ENCODE measurements at regions not wholly inside any gene's neighbourhood (a gene's known extent, or its start where the extent isn't known, plus 50 kb on each side); places are given as distances from the start of the nearest gene placed in this dataset.

DNA sequence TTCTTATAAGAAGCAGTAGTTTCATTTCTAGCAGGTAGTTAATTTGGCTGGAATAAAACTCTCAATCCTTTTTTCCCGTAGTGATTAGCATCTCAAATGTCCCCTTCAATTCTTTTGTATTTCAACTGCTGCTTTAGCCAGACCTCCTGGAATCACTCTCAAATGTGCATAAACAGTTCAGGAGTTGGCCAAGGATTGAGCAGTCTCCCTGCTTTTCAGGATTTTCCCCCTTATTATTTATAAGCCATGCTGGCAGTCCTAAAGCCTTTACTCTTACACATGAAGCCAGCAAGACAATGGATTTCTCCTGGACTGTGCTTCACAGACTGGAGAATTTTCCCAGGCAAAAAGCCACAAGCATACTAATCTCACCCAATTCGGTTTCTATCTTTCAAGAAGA lies 950.1 kb downstream of the VRK1 start:
- no peaks in the 10 kb centered on the region for H3K4me1 ChIP-seq (ENCODE audit: control insufficient read depth, insufficient read depth, low read length)
- no peak overlapping the region for H3K4me3 ChIP-seq (ENCODE audit: low read length)
- H3K36me3 ChIP-seq (ENCODE audit: control insufficient read depth, insufficient read depth, low read length): no peaks in the 10 kb centered on the region
- H3K27me3 ChIP-seq (ENCODE audit: control insufficient read depth, insufficient read depth, low read length): no peaks in the 10 kb centered on the region
- no peak overlapping the region for H3K9ac ChIP-seq (ENCODE audit: low read length)
- H3K9me3 ChIP-seq (ENCODE audit: control insufficient read depth, low read length): no peaks in the 10 kb centered on the region

DNA sequence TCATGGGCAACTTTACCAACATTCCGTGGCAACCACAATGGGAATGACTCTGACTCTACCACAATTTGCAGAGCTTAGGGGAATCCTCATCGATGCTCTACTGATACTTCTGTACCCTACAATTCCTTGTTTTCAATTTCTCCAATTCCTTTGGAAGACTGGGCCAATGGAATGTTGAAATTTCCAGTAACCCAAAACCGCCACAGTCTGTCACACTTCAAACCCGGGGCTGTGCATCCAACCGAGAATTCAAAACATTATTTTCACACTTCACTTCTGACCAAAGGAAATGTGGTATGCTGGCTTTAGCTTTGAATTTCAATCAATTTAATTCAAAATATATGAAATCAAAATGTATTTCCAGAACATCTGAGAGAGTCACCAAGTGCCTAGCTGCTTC lies 951.4 kb downstream of the VRK1 start:
- H3K36me3 ChIP-seq (ENCODE audit: control insufficient read depth, insufficient read depth, low read length): no peaks in the 10 kb centered on the region
- H3K4me3 ChIP-seq (ENCODE audit: low read length): no peak overlapping the region
- no peaks in the 10 kb centered on the region for H3K27me3 ChIP-seq (ENCODE audit: control insufficient read depth, insufficient read depth, low read length)
- H3K9me3 ChIP-seq (ENCODE audit: control insufficient read depth, low read length): no peaks in the 10 kb centered on the region
- no peak overlapping the region for H3K9ac ChIP-seq (ENCODE audit: low read length)
- H3K4me1 ChIP-seq (ENCODE audit: control insufficient read depth, insufficient read depth, low read length): no peaks in the 10 kb centered on the region

DNA sequence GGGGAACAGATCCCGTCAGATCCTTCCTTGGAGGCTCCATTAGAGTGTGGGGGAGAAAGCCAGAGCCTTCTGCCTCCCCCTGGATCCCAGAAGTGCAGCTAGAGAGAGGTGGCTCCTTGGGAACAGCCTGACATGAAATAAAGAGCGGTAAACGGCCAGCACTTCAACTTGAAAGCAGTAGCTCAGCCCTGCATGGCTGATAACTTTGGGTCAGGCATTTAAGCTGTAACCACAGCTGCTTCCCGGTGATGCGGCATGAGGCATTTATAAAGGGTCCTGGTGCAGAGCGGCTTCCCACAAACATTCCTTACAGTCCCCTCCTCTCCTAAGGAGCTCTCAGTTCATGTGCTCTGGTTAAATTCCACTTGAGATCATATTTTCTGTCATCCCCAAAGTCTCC lies 960.3 kb downstream of the VRK1 start:
- Histone ChIP-seq H3K4me1 (ENCODE audit: control insufficient read depth, insufficient read depth, low read length) (no peaks in the 10 kb centered on the region), H3K9ac (ENCODE audit: low read length) (no peak overlapping the region), H3K36me3 (ENCODE audit: control insufficient read depth, insufficient read depth, low read length) (no peaks in the 10 kb centered on the region), H3K4me3 (ENCODE audit: low read length) (no peak overlapping the region), H3K27me3 (ENCODE audit: control insufficient read depth, insufficient read depth, low read length) (no peaks in the 10 kb centered on the region), H3K9me3 (ENCODE audit: control insufficient read depth, low read length) (no peaks in the 10 kb centered on the region)

DNA sequence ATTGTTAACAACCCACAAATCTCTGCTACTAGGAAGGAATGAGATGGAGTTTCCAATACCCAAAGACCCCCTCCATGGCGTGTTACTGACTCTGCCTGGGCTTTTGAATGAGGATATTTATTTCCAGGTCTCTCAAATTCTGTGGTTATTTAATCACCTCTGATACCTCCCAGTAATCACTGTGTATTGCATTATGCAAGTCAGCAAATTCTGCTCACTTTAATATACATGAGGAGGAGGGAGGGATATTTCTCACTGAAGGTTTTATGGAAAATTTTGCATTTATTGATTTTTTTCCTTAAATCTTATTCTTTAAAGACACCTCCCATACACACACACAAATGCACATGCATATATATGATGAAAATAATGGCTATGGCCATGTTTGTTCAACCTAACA lies 962.9 kb downstream of the VRK1 start:
- Histone ChIP-seq H3K36me3 (ENCODE audit: control insufficient read depth, insufficient read depth, low read length) (no peaks in the 10 kb centered on the region), H3K9ac (ENCODE audit: low read length) (no peak overlapping the region), H3K4me3 (ENCODE audit: low read length) (no peak overlapping the region), H3K9me3 (ENCODE audit: control insufficient read depth, low read length) (no peaks in the 10 kb centered on the region), H3K27me3 (ENCODE audit: control insufficient read depth, insufficient read depth, low read length) (no peaks in the 10 kb centered on the region), H3K4me1 (ENCODE audit: control insufficient read depth, insufficient read depth, low read length) (no peaks in the 10 kb centered on the region)

DNA sequence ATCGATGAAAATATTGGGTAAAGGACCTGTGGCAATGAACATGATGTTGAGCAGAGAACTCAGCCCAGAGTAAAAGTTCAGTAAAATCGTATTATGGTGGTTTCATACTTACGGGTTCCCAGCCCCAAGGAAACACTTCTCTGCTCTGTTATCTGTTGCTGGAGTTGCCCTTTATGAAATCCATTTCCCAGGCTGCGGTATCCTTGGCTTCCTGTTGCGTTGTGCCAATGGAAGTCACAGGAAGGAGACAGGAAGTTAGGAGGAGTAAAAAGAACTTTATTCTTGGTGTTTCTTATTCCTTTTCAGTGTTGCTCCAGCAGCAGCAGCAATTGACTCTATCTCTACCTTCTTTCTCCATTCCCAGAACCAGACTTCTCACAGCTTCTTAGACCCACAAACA lies 965.2 kb downstream of the VRK1 start:
- H3K4me3 ChIP-seq (ENCODE audit: low read length): no peak overlapping the region
- H3K4me1 ChIP-seq (ENCODE audit: control insufficient read depth, insufficient read depth, low read length): no peaks in the 10 kb centered on the region
- H3K36me3 ChIP-seq (ENCODE audit: control insufficient read depth, insufficient read depth, low read length): no peaks in the 10 kb centered on the region
- H3K27me3 ChIP-seq (ENCODE audit: control insufficient read depth, insufficient read depth, low read length): no peaks in the 10 kb centered on the region
- no peaks in the 10 kb centered on the region for H3K9me3 ChIP-seq (ENCODE audit: control insufficient read depth, low read length)
- no peak overlapping the region for H3K9ac ChIP-seq (ENCODE audit: low read length)

DNA sequence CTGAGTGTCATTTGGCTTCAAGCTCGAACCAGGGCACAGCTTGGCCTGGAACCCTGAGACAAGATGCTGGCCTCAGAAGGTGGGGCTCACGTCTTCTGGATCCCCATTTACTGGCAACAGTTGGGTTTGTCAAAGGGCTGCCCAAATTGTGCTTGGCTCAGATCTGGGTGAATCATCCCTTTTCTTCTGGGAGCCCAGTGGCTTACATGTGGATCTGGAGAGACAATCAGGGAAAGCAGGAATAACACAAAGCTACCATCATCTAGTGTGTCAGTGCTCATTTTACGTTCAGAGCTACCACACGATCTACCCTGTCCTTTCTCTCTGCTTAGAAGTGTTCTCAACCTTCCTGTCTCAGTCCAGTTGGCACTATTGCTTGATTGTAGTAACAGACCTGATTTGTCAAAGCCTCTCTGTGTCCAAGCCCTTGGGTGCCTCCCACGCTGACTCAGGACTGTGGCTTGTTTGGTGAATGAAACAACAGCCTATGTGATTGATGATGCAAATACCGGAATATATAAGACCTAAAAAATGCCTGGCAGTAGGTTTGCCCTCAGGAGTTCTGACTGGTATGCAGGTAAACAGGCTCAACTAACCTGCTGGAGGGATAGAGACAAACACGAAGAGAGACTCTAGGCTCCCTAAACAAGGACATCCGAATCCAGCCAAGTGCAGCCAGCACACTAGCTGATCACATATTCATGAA lies 974.3 kb downstream of the VRK1 start:
- Histone ChIP-seq H3K27me3 (ENCODE audit: control insufficient read depth, insufficient read depth, low read length) (no peaks in the 10 kb centered on the region), H3K9ac (ENCODE audit: low read length) (no peak overlapping the region), H3K9me3 (ENCODE audit: control insufficient read depth, low read length) (no peaks in the 10 kb centered on the region), H3K4me3 (ENCODE audit: low read length) (no peak overlapping the region), H3K4me1 (ENCODE audit: control insufficient read depth, insufficient read depth, low read length) (no peaks in the 10 kb centered on the region), H3K36me3 (ENCODE audit: control insufficient read depth, insufficient read depth, low read length) (no peaks in the 10 kb centered on the region)

DNA sequence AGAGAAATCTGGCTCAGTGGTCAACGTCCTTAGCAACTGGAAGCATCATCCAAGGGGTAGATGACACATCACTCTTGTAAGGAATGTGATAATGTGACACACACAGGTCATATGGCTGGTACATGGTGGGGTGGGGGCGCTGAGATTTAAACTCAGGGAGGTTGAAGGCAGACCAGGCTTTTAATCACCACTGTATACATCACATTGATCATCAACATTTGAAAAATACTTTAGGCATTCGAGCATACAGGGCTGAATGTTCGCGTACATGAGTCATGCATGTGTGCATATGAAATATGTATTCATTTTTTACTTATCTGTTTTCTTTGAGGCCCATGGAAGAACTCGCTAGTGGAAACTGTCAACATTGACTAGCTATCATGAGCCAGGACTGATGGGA lies 976.4 kb downstream of the VRK1 start:
- no peaks in the 10 kb centered on the region for H3K4me1 ChIP-seq (ENCODE audit: control insufficient read depth, insufficient read depth, low read length)
- no peaks in the 10 kb centered on the region for H3K27me3 ChIP-seq (ENCODE audit: control insufficient read depth, insufficient read depth, low read length)
- H3K9me3 ChIP-seq (ENCODE audit: control insufficient read depth, low read length): no peaks in the 10 kb centered on the region
- H3K36me3 ChIP-seq (ENCODE audit: control insufficient read depth, insufficient read depth, low read length): no peaks in the 10 kb centered on the region
- no peak overlapping the region for H3K9ac ChIP-seq (ENCODE audit: low read length)
- no peak overlapping the region for H3K4me3 ChIP-seq (ENCODE audit: low read length)

DNA sequence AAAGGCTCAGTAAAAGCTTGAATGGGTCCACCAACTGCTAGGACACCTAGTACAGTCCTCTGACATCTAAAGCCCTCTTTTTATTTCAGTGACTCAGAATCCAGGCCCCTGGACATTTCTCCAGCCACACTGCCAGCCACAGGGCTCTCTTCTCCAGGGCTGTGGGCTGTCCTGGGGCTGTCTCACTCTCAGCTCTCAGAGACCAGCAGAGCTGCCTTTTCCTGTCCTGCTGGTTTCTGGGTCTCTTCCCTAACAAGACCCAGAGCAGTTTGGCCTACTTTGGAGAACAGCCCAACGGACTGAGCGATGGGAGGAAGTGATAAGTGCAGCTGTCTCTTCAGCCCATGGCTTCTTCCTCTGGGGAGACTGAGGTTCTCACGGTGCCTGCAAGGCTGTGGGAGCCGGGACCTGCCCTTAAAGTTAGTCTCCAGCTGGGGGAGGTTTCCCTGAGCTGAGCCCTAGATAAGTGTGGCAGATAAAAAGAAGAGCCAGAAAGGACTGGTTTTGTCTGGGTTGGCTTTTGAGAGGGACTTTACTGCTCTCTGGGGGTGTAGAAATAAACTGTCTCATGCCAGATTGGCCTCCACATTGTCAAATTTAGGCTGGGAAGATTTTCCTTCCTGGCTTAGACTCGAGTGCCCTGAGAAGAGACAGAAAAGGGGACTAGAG lies 979.8 kb downstream of the VRK1 start:
- H3K4me1 ChIP-seq (ENCODE audit: control insufficient read depth, insufficient read depth, low read length): no peaks in the 10 kb centered on the region
- H3K36me3 ChIP-seq (ENCODE audit: control insufficient read depth, insufficient read depth, low read length): no peaks in the 10 kb centered on the region
- H3K4me3 ChIP-seq (ENCODE audit: low read length): no peak overlapping the region
- no peaks in the 10 kb centered on the region for H3K27me3 ChIP-seq (ENCODE audit: control insufficient read depth, insufficient read depth, low read length)
- H3K9ac ChIP-seq (ENCODE audit: low read length): no peak overlapping the region
- no peaks in the 10 kb centered on the region for H3K9me3 ChIP-seq (ENCODE audit: control insufficient read depth, low read length)

DNA sequence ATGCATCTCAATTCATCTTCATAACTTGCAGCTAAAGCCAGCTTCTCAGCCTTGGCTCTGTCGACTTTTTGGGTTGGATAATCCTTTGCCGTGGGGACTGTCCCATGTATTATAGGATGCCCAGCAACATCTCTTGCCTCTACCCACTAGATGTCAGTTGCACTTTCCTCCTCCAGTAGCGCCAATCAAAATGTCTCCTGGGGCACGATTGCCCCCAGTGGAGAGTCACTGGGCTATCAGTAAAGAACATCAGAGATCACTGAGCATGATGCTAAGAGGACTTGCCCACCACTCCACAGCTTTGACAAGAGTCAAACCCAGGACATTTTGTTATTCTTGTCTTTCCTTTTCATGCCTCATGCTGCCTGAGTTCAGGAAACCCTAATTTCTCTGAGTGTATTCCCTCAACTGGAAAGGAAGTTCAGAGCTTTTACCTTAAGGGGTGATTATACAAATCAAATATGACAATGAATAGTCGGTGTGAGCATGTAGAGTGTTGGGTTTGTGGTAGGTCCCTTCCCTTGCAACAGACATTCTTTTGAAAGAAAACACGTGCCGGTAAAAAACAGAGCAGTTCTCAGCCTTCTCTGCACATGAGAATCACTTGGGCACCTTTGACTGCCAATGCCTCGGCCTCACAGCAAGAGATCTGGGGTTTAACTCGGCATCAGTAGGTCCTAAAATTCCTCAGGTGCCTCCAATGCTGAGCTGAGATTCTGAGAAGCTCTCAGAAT lies 980.6 kb downstream of the VRK1 start:
- Histone ChIP-seq H3K36me3 (ENCODE audit: control insufficient read depth, insufficient read depth, low read length) (no peaks in the 10 kb centered on the region), H3K4me3 (ENCODE audit: low read length) (no peak overlapping the region), H3K9me3 (ENCODE audit: control insufficient read depth, low read length) (no peaks in the 10 kb centered on the region), H3K27me3 (ENCODE audit: control insufficient read depth, insufficient read depth, low read length) (no peaks in the 10 kb centered on the region), H3K4me1 (ENCODE audit: control insufficient read depth, insufficient read depth, low read length) (no peaks in the 10 kb centered on the region), H3K9ac (ENCODE audit: low read length) (no peak overlapping the region)

DNA sequence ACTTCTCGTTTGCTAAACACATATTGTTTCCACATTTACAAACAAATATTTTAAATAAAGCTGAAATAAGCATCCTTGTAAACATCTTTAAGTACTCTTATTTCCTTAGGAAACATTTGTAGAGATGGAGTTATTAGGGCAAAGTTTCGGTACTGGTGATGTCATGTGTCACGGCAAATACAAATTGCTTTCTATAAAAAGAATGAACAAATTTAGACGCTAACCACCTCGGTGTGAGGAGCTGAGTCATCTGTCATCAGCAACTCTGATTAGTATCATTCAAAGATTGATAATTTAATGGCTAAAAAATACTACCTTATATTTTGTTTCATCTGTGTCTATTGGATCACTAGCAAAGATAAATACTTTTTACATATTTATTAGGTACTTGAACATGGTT lies 982.0 kb downstream of the VRK1 start:
- H3K4me1 ChIP-seq (ENCODE audit: control insufficient read depth, insufficient read depth, low read length): no peaks in the 10 kb centered on the region
- no peak overlapping the region for H3K9ac ChIP-seq (ENCODE audit: low read length)
- no peaks in the 10 kb centered on the region for H3K27me3 ChIP-seq (ENCODE audit: control insufficient read depth, insufficient read depth, low read length)
- H3K4me3 ChIP-seq (ENCODE audit: low read length): no peak overlapping the region
- no peaks in the 10 kb centered on the region for H3K36me3 ChIP-seq (ENCODE audit: control insufficient read depth, insufficient read depth, low read length)
- no peaks in the 10 kb centered on the region for H3K9me3 ChIP-seq (ENCODE audit: control insufficient read depth, low read length)

DNA sequence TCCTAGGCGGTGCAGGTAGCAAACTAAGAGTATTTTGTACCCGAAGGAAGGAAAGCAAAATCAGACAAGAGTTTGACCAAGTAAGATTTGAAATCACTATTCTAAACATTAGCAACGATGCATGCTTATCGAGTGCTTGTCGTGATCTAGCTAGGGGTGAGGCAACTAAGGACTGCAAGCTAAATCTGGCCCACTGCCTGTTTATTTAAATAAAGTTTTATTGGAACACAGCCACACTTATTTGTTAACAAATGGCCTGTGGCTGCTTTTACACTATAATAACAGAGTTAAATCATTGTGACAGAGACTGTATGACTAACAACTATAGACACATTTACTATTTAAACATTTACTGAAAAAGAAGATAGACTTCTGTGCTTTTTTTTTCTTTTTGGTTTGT lies 983.6 kb downstream of the VRK1 start:
- Histone ChIP-seq H3K4me1 (ENCODE audit: control insufficient read depth, insufficient read depth, low read length) (no peaks in the 10 kb centered on the region), H3K36me3 (ENCODE audit: control insufficient read depth, insufficient read depth, low read length) (no peaks in the 10 kb centered on the region), H3K27me3 (ENCODE audit: control insufficient read depth, insufficient read depth, low read length) (no peaks in the 10 kb centered on the region), H3K4me3 (ENCODE audit: low read length) (no peak overlapping the region), H3K9me3 (ENCODE audit: control insufficient read depth, low read length) (no peaks in the 10 kb centered on the region), H3K9ac (ENCODE audit: low read length) (no peak overlapping the region)

DNA sequence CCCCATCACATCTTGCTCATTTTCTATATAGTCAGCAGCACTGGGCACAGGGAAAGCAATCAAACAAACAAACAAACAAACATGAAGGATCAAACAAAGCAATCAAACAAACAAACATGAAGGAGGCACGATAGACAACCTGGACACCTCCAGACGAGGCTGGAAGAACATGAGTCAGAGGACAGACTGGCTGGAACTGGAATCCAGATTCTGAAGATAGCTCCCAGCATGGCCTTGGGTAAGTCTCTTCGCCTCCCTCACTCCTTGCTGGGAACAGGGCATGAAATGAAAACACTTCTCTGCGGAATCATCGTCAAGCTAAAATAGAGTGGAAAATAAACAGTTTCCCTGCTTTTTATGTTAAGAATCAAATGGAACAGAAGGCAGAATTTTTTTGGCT lies 984.8 kb downstream of the VRK1 start:
- H3K4me1 ChIP-seq (ENCODE audit: control insufficient read depth, insufficient read depth, low read length): no peaks in the 10 kb centered on the region
- H3K36me3 ChIP-seq (ENCODE audit: control insufficient read depth, insufficient read depth, low read length): no peaks in the 10 kb centered on the region

More for the DNA sequence above, 984.8 kb downstream of the VRK1 start:
- no peak overlapping the region for H3K4me3 ChIP-seq (ENCODE audit: low read length)
- H3K9me3 ChIP-seq (ENCODE audit: control insufficient read depth, low read length): no peaks in the 10 kb centered on the region
- H3K9ac ChIP-seq (ENCODE audit: low read length): no peak overlapping the region
- H3K27me3 ChIP-seq (ENCODE audit: control insufficient read depth, insufficient read depth, low read length): no peaks in the 10 kb centered on the region

All from mucosa of stomach (tissue), 1 donor.